ENCODE measurements at regions not wholly inside any gene's neighbourhood (a gene's known extent, or its start where the extent isn't known, plus 50 kb on each side); places are given as distances from the start of the nearest gene placed in this dataset.
"Not testable (repeated sequence)": the region's sequence is repeated elsewhere in the genome, so short reads cannot be mapped to it uniquely, and the experiment has no call there.

DNA sequence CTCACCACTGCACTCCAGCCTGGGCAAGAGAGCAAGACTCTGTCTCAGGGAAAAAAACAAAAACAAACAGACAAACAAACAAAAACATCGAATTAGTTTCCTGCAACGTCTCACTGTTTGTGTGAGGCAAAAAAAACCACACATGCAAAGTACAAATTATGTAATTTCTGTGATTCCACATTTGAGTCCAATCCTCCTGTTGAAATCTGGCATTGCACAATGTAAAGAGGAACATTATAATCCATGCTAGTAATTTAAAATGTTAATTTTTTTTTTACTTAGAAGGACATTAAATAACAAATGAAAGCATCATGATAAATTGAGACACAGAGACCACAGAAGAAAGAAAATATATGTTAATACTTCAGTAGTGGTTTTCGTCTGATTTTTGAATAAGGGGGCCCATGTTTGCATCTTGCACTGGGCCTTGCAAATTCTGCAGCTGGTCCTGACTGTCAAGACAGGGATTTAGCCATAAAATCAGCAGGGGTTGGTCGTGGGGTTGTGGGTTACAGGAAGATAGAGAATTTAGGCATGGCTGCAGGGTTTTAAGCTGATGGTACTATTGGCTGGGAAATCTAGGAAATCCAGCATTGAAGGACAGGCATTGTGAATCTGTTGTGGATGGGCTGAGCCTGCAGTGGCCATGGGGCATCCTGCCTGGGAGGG is 102.6 kb upstream of the ALDH3B2 start:
- ChIA-PET POLR2A (no interaction called here), CTCF (interaction anchor here (1.7 kb wide), 1 partner anchor 163 kb away, joined by 3 read pairs; no protein-coding TSS in a partner anchor)
- Histone ChIP-seq H3K27ac (ENCODE audit: insufficient read depth, low read depth, low read length) (no peak overlapping the region), H3K79me2 (ENCODE audit: control insufficient read depth, insufficient read depth, low read length) (no peaks in the 10 kb centered on the region), H3K4me1 (ENCODE audit: control insufficient read depth, extremely low read depth, insufficient read depth, low read length) (no peaks in the 10 kb centered on the region), H3K9me3 (replicated peaks; ENCODE audit: control insufficient read depth, insufficient read depth, low read length) (no peaks in the 10 kb centered on the region), H2AFZ (ENCODE audit: low read depth, low read length) (no peak overlapping the region), H3K9ac (replicated peaks; ENCODE audit: extremely low read depth, insufficient read depth, low read length) (no peak overlapping the region), H3K4me2 (ENCODE audit: insufficient read depth, low read length) (no peak overlapping the region), H3K9me1 (replicated peaks; ENCODE audit: control insufficient read depth, extremely low read depth, insufficient read depth, low read length) (no peaks in the 10 kb centered on the region), H3K4me3 (replicated peaks in 1 of 3; ENCODE audit: insufficient read depth in 1 of 3, low read depth in 1 of 3, low read length in 3 of 3) (no peak overlapping the region), H4K20me1 (replicated peaks; ENCODE audit: control insufficient read depth, extremely low read depth, insufficient read depth, low read length) (no peaks in the 10 kb centered on the region), H3K27me3 (ENCODE audit: control insufficient read depth in 2 of 2, insufficient read depth in 2 of 2, low read length in 2 of 2) (peaks cover 0 to 3% of the 10 kb centered on the region in 2 experiments), H3K36me3 (ENCODE audit: control insufficient read depth in 2 of 2, extremely low read depth in 1 of 2, insufficient read depth in 2 of 2, low read length in 2 of 2) (no peaks in the 10 kb centered on the region)
- TF ChIP-seq POLR2AphosphoS5 (IDR thresholded peaks at IDR 0.05; ENCODE audit: insufficient read depth, low read depth, low read length), result no peak
- TF ChIP-seq MYC (IDR thresholded peaks at IDR 0.05; ENCODE audit: low read depth, low read length), result no peak
- intact Hi-C loops (cut with micrococcal nuclease) (no loop called here), dilution Hi-C loops (cut with MboI; ENCODE audit: extremely low pct_ligation_motif_present, low sequenced_read_pairs) (no loop called here)
- DNase-seq (ENCODE audit: low read depth, low spot score), result no peak
- FAIRE-seq, result no peak
- BruUV-seq (replicated peaks), result no TSS peak

DNA sequence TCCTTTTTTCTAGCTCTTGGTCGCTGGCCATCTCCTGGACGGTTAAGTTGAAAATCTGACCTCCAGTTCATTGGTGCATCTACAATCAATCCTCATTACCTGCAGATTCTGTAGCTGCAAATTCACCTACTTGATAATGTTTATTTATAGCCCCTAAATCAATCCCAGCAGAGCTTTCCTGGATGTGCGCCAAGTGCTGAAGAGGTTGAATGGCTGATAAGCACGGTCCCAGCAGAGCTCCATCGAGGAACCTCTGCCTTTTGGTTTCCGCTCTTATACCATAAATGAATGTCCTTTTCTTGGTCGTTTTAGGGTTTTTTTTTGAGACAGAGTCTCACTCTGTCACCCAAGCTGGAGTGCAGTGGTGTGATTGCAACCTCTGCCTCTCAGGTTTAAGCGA is 99.8 kb upstream of the ALDH3B2 start:
- H3K9me1 ChIP-seq (replicated peaks; ENCODE audit: control insufficient read depth, extremely low read depth, insufficient read depth, low read length); H3K27me3 ChIP-seq (ENCODE audit: control insufficient read depth in 2 of 2, insufficient read depth in 2 of 2, low read length in 2 of 2); dilution Hi-C loops (cut with MboI; ENCODE audit: extremely low pct_ligation_motif_present, low sequenced_read_pairs); H3K4me3 ChIP-seq (replicated peaks in 1 of 3; ENCODE audit: insufficient read depth in 1 of 3, low read depth in 1 of 3, low read length in 3 of 3); H3K4me1 ChIP-seq (ENCODE audit: control insufficient read depth, extremely low read depth, insufficient read depth, low read length); H3K9ac ChIP-seq (replicated peaks; ENCODE audit: extremely low read depth, insufficient read depth, low read length); H3K79me2 ChIP-seq (ENCODE audit: control insufficient read depth, insufficient read depth, low read length); BruUV-seq (replicated peaks); H2AFZ ChIP-seq (ENCODE audit: low read depth, low read length); H3K9me3 ChIP-seq (replicated peaks; ENCODE audit: control insufficient read depth, insufficient read depth, low read length); H3K27ac ChIP-seq (ENCODE audit: insufficient read depth, low read depth, low read length); H3K4me2 ChIP-seq (ENCODE audit: insufficient read depth, low read length); H3K36me3 ChIP-seq (ENCODE audit: control insufficient read depth in 2 of 2, extremely low read depth in 1 of 2, insufficient read depth in 2 of 2, low read length in 2 of 2); intact Hi-C loops (cut with micrococcal nuclease); H4K20me1 ChIP-seq (replicated peaks; ENCODE audit: control insufficient read depth, extremely low read depth, insufficient read depth, low read length); DNase-seq (ENCODE audit: low read depth, low spot score); FAIRE-seq; POLR2A ChIA-PET: not testable (repeated sequence)
- CTCF ChIA-PET, result interaction anchor here (0.9 kb wide), 1 partner anchor 18 kb away, joined by 3 read pairs; no protein-coding TSS in a partner anchor

DNA sequence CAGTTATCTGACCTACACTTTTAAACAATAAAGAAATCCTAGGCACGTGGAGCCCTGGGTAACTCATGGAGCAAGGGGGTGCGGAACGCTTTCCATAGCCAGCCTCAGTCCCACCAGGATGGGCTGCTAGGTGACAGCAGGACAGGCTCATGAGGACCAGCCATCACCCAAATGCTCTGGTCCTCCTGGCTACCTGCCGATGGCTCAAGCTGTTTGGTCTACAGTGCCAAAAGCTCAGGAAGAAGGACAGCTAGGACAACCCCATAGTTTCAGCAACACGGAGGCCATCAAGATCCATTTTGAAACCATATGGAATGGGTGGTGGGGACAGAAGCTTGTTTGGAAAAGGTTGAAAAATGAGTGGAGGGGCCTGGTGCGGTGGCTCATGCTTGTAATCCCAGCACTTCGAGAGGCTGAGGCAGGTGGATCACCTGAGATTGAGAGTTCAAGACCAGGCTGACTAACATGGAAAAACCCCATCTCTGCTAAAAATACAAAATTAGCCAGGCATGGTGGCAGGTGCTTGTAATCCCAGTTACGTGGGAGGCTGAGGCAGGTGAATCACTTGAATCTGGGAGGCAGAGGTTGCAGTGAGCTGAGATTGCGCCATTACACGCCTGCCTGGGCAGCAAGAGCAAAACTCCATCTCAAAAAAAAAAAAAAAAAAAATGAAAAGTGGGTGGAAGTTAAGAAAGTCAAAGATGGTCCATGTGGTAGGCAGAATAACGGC is 93.7 kb upstream of the ALDH3B2 start:
- H3K27ac ChIP-seq (ENCODE audit: insufficient read depth, low read depth, low read length); DNase-seq (ENCODE audit: low read depth, low spot score); H3K4me1 ChIP-seq (ENCODE audit: control insufficient read depth, extremely low read depth, insufficient read depth, low read length); BruUV-seq (replicated peaks); H3K4me2 ChIP-seq (ENCODE audit: insufficient read depth, low read length); H2AFZ ChIP-seq (ENCODE audit: low read depth, low read length); H4K20me1 ChIP-seq (replicated peaks; ENCODE audit: control insufficient read depth, extremely low read depth, insufficient read depth, low read length); dilution Hi-C loops (cut with MboI; ENCODE audit: extremely low pct_ligation_motif_present, low sequenced_read_pairs); H3K9me1 ChIP-seq (replicated peaks; ENCODE audit: control insufficient read depth, extremely low read depth, insufficient read depth, low read length); H3K4me3 ChIP-seq (replicated peaks in 1 of 3; ENCODE audit: insufficient read depth in 1 of 3, low read depth in 1 of 3, low read length in 3 of 3); H3K79me2 ChIP-seq (ENCODE audit: control insufficient read depth, insufficient read depth, low read length); H3K27me3 ChIP-seq (ENCODE audit: control insufficient read depth in 2 of 2, insufficient read depth in 2 of 2, low read length in 2 of 2); H3K9me3 ChIP-seq (replicated peaks; ENCODE audit: control insufficient read depth, insufficient read depth, low read length); H3K9ac ChIP-seq (replicated peaks; ENCODE audit: extremely low read depth, insufficient read depth, low read length); POLR2A ChIA-PET; FAIRE-seq; intact Hi-C loops (cut with micrococcal nuclease); CTCF ChIA-PET; H3K36me3 ChIP-seq (ENCODE audit: control insufficient read depth in 2 of 2, extremely low read depth in 1 of 2, insufficient read depth in 2 of 2, low read length in 2 of 2): not testable (repeated sequence)

DNA sequence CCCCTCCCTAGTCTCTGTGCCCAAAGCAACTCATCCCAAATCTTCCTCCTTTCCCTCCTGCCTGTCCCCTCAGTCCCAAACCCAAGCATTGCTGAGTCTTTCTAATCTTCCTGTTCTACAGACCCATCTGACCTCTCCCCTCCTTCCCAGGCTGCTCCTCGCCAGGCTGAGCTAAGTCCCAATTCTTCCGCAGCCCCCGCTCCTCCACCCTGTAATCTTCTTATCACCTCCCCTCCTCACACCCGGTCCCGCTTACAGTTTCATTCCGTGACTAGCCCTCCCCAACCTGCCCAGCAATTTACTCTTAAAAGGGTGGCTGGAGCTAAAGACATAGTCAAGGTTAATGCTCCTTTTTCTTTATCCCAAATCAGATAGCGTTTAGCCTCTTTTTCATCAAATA is 86.8 kb upstream of the ALDH3B2 start:
- H4K20me1 ChIP-seq (replicated peaks; ENCODE audit: control insufficient read depth, extremely low read depth, insufficient read depth, low read length); POLR2A ChIA-PET; intact Hi-C loops (cut with micrococcal nuclease); H3K4me2 ChIP-seq (ENCODE audit: insufficient read depth, low read length); H3K4me3 ChIP-seq (replicated peaks in 1 of 3; ENCODE audit: insufficient read depth in 1 of 3, low read depth in 1 of 3, low read length in 3 of 3); FAIRE-seq; H3K4me1 ChIP-seq (ENCODE audit: control insufficient read depth, extremely low read depth, insufficient read depth, low read length); H3K36me3 ChIP-seq (ENCODE audit: control insufficient read depth in 2 of 2, extremely low read depth in 1 of 2, insufficient read depth in 2 of 2, low read length in 2 of 2); H3K79me2 ChIP-seq (ENCODE audit: control insufficient read depth, insufficient read depth, low read length); H3K9me3 ChIP-seq (replicated peaks; ENCODE audit: control insufficient read depth, insufficient read depth, low read length); H3K27ac ChIP-seq (ENCODE audit: insufficient read depth, low read depth, low read length); CTCF ChIA-PET; H3K9me1 ChIP-seq (replicated peaks; ENCODE audit: control insufficient read depth, extremely low read depth, insufficient read depth, low read length); DNase-seq (ENCODE audit: low read depth, low spot score); H2AFZ ChIP-seq (ENCODE audit: low read depth, low read length); H3K9ac ChIP-seq (replicated peaks; ENCODE audit: extremely low read depth, insufficient read depth, low read length); BruUV-seq (replicated peaks); H3K27me3 ChIP-seq (ENCODE audit: control insufficient read depth in 2 of 2, insufficient read depth in 2 of 2, low read length in 2 of 2); dilution Hi-C loops (cut with MboI; ENCODE audit: extremely low pct_ligation_motif_present, low sequenced_read_pairs): not testable (repeated sequence)
